HG03460 (cell line): ENCODE measurements at regions not wholly inside any gene's neighbourhood (a gene's known extent, or its start where the extent isn't known, plus 50 kb on each side); places are given as distances from the start of the nearest gene placed in this dataset.
"Not testable (repeated sequence)": the region's sequence is repeated elsewhere in the genome, so short reads cannot be mapped to it uniquely, and the experiment has no call there.

Experiments used
- ATAC-seq: cut with Tn5 transposase; IDR thresholded peaks from one replicate; pipeline ENCODE4 v1.9.1; 2021; ENCODE audit not compliant: unreplicated experiment

GRCh38 chr7:9200626-9201025 lies 767.2 kb downstream of the NXPH1 start:
- no peak for ATAC-seq

DNA sequence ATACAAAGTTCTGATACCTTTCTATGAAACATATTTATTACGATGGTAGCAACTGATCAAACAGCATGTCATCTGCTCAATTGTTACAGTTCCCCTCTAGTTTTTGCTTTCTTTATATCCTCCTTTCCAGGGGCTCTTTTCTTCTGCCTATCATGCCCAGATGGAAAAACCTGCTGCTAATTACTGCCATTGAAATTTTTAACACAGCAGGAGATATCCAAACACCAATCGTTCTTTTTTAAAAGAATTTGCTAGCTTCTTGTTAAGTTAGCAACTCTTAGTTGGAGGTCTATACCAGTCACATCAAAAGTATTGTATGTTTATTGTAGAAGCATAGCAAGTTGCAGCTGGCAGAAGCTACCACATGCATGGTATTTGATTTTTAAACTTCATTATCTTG lies 768.5 kb downstream of the NXPH1 start:
- no peak for ATAC-seq

DNA sequence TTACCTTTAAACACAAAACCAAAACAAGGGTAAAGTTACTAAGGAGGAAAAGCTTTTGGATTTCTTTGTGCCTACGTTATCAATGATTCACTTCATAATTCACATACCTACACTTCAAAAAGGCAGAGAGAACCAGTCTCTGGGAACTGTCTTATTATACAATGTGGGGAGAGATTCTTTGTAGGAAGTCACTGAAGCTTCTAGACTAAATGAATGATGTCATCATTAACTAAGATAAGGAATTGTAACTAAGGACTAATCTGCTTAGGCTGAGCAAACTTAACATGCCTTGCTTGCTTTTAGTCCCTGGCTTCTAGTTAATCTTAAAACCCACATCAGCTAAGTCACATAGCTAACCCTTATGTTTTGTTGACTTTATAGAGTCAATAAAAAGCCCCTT lies 771.2 kb downstream of the NXPH1 start:
- no peak for ATAC-seq

GRCh38 chr7:9210114-9210513 lies 776.7 kb downstream of the NXPH1 start:
- no peak for ATAC-seq

DNA sequence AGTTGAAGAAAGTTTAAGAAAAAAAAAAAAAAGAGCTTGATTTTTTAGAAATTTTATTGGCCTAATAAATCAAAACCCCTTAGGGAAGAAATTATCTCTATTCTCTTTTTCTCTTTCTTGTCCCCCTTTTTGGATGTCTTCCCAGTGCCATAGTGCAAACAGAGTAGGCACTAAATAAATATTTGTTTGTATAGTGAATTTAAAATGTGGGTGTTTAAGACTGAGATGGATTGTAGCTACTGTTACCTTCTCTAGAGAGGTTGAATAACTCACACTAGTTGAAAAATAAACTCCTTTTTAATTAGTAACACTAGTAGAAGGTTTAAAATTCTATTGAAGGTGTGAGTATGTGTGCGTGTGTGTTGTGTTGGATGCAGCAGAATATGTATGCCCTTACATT lies 783.8 kb downstream of the NXPH1 start:
- no peak for ATAC-seq

GRCh38 chr7:9226500-9226899 lies 793.1 kb downstream of the NXPH1 start:
- no peak for ATAC-seq

DNA sequence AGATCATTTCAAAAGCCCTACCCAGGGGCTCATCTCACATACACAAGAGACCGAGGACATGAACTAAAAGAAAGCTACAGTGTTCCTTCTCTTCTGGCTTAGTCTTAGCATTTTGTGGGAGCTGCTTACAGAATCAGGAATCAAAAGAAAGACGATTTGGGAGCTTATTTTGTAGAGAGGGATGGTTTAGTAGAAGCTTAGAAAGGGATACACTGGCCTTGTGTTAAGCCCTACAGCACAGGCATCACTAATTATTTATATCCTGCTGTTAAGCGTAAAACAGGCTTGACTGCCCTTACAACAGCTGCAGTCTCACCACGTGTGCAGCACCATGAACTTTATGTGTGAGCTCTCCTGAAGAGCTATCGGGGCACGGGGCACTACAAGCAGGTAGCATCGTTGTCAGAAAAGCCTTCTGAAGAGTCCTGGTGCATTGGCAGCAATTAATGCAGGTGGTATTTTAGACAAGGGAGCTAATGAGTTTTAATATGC lies 798.3 kb downstream of the NXPH1 start:
- no peak for ATAC-seq

GRCh38 chr7:9240001-9240400 lies 806.6 kb downstream of the NXPH1 start:
- no peak for ATAC-seq

GRCh38 chr7:9241826-9242225 lies 808.4 kb downstream of the NXPH1 start:
- ATAC-seq: no peak

DNA sequence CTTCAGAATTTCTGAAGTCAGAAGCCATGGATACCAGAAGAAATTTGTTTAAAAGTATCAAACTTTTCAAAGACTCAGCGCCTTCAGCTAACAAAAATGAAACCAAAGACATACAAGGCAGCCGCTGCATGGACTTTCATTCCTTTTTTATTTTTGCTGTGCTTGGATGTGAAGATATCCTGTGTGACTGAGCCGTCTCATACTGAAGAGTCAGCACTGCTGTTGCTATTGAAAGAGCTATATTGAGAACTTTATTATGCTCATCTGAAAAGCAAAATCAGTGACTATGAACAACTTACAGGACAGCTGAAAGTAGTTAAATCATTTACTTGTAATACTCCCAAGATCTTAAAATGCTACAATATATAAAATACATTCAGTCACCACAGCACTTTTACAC lies 809.2 kb downstream of the NXPH1 start:
- ATAC-seq: no peak

DNA sequence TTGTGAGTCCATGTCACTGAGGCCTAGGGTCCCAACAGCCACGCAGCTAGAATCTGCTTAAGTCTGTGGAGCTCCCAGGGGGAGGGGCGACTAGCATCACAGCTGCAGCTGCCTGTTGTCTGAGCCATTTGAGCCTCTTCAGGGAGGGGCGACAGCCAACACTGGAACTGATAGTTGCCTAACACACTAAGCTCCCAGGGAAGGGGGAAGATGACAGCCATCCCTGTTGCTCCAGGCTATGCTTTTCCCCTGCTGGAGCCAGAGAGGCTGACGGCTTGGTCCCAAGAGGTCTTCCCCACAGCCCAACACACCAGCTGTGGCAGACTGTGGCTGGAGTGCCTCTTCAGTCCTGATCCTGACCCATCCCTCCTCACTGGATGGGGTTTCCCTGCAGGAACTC lies 817.5 kb downstream of the NXPH1 start:
- ATAC-seq: no peak

- ATAC-seq: no peak
Measured at GRCh38 chr7:9264395-9264794, 831.0 kb downstream of the NXPH1 start.

GRCh38 chr7:9280088-9280487 lies 846.7 kb downstream of the NXPH1 start:
- no peak for ATAC-seq

GRCh38 chr7:9283246-9283645 lies 849.8 kb downstream of the NXPH1 start:
- ATAC-seq: no peak

- no peak for ATAC-seq
Measured at GRCh38 chr7:9302436-9302835, 869.0 kb downstream of the NXPH1 start.

DNA sequence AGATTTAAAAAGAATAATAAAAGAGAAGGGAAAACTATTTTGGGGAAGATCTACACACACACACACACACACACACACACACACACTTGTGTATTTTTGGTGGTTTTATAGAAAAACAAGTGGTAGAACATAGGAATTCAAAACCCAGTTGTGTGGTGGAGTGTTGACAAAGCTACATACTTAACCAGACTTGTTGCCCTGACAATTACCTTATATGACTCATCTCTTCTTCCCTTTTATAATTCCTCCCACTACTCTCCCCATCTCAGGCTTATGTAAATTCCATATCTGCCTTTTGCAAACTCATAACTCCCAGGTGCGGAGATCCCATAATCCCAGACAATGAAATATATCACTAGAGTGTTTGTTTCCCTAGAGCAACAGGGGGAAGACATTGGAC lies 873.7 kb downstream of the NXPH1 start:
- ATAC-seq: no peak

GRCh38 chr7:9324513-9324912 lies 891.1 kb downstream of the NXPH1 start:
- no peak for ATAC-seq

DNA sequence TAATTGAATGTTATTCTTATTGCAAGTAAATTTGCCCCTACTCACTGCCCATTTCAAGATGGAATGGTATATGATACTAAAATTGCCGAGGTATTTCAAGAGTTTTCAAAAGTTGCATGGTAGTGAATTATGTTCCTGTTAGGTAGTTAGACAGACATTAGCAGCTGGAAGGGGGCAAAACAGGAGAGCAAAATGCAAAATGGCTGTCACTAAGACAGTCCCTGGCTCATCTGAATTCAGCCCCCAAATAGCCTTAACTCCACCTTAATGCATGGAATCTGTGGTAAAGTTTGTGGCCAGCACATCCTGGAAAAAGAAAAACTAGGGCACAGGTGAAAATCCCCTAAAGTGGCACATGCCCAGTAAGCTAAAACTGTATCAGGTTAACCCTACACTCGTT lies 894.9 kb downstream of the NXPH1 start:
- ATAC-seq: no peak

DNA sequence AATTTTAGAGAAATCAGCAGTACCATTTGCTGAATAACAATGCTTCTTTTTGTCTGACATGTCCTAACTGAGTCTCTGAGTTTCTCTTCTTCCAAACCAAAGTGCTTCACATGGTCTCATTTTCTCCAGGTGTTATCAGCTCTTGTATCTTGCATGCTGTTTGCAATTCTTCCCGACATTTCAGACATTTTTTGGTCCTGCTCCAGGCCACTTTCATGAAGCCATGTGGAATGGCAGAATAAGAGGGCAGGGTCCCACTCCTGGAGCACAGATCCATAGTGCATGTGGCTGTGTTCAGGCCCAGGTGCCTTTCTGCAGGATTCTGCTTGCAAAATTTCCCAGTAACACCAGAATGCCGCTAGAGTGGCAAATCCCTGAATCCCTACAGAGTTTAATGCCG lies 916.2 kb downstream of the NXPH1 start:
- no peak for ATAC-seq

DNA sequence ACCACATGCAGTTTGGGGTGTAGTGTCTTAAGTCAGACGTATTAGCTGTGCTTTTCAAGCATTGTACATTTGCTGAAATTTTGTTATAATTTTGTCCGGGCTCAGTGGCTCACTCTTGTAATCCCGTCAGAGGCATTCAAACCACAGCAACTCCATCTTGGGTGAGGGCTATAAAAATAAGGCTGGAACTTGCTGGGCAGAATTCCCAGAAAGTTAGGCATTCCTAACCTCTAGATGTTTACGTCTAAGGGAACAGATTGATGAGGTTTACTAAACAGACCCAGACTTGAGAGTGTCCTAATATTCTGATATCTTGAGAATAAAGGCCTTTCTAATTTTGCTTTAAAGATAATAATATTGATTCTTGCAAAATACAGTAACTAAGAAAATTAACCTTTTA lies 957.8 kb downstream of the NXPH1 start:
- no peak for ATAC-seq

DNA sequence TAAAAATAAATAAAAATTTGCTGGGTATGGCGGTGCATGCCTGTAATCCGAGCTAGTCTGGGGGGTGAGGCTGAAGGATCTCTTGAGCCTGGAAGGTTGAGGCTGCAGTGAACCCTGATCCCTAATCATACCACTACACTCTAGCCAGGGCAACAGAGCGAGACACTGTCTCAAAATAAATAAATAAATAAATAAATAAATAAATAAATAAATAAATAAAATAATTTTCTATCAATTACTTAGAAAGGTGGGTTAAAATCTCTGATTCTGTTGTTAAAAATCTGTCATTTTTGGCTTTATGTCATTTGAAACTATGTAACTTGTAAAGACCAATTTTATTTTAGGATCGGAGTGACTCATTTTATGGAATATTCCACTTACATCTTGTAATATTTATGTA lies 958.6 kb downstream of the NXPH1 start:
- no peak for ATAC-seq

GRCh38 chr7:9404386-9404785 lies 971.0 kb downstream of the NXPH1 start:
- not testable (repeated sequence) for ATAC-seq

GRCh38 chr7:9407816-9408215 lies 974.4 kb downstream of the NXPH1 start:
- ATAC-seq: no peak

DNA sequence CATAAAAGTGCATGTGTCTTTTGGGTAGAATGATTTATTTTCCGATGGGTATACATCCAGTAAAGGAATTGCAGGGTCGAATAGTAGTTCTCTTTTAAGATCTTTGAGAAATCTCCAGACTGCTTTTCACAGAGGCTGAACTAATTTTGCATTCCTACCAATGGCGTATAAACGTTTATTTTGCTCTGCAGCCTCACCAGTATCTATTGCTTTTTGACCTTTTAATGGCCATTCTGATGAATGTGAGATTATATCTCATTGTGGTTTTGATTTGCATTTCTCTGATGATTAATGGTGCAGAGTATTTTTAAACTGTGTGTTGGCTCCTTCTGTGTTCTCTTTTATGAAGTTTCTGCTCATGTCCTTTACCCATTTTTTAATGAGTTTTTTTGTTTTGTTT lies 1020.1 kb downstream of the NXPH1 start:
- ATAC-seq: no peak
